Testis (tissue), 2 donors: ENCODE measurements at regions not wholly inside any gene's neighbourhood (a gene's known extent, or its start where the extent isn't known, plus 50 kb on each side); places are given as distances from the start of the nearest gene placed in this dataset.

Source experiments
- CTCF ChIP-seq, 3 experiments: fragments of 450-650 bp in 2 of 3; fragments of 200-600 bp in 1 of 3; sonication (generic) in 1 of 3; IDR thresholded peaks; one replicate each; pipeline ENCODE4 v1.5.1; 2016 to 2019; ENCODE audit warnings: antibody characterized with exemption in 3 of 3, mild to moderate bottlenecking in 2 of 3, moderate library complexity in 1 of 3
- POLR2A ChIP-seq: fragments of 450-650 bp; IDR thresholded peaks from one replicate; pipeline ENCODE4 v1.6.1; 2017; ENCODE audit warnings: antibody characterized with exemption, mild to moderate bottlenecking, moderate library complexity

- TF ChIP-seq POLR2A (no peak), CTCF (IDR thresholded peaks at IDR 0.05) (no peak)
Observed at GRCh38 chr15:47846876-47847275, 129.6 kb downstream of the SEMA6D start.
